PC-9 (cell line): ENCODE measurements at regions not wholly inside any gene's neighbourhood (a gene's known extent, or its start where the extent isn't known, plus 50 kb on each side); places are given as distances from the start of the nearest gene placed in this dataset.

Experiments used
- BruUV-seq: library from RNA; stranded (reverse); fragments of 400-500 nt; replicated peaks from 2 replicates; lab custom pipeline; 2021; lab: Mats Ljungman, UMichigan
- CTCF ChIA-PET: fragments of 300-600 bp; sonication (Branson Sonifier 250); formaldehyde crosslinking; loops from one replicate; lab custom pipeline; 2022; ENCODE audit warnings: antibody characterized with exemption; lab: Charles Lee
- POLR2A ChIA-PET: fragments of 300-600 bp; sonication (Branson Sonifier 250); formaldehyde crosslinking; loops from one replicate; lab custom pipeline; 2022; ENCODE audit warnings: antibody characterized with exemption; ENCODE audit not compliant: unreplicated experiment; lab: Charles Lee
- DNase-seq, 2 experiments: peaks; one replicate each; pipeline versions ENCODE4 v3.0.0 to v3.0.0-alpha.2; 2015 to 2022; ENCODE audit warnings: mixed read lengths in 1 of 2
- H2AFZ ChIP-seq: fragments of 200-600 bp; sonication (generic); 2 replicates; pipeline ENCODE4 v1.8.1; 2017; ENCODE audit warnings: antibody characterized with exemption
- H3F3A ChIP-seq: fragments of 200-600 bp; sonication (generic); 2 replicates; pipeline ENCODE4 v1.8.1; 2017; ENCODE audit warnings: antibody characterized with exemption, mild to moderate bottlenecking, low read depth; ENCODE audit not compliant: insufficient read depth
- H3K27ac ChIP-seq: fragments of 200-600 bp; sonication (generic); 2 replicates; pipeline ENCODE4 v1.6.1; 2016; ENCODE audit warnings: mixed run types
- H3K27me3 ChIP-seq: fragments of 200-600 bp; sonication (generic); 2 replicates; pipeline ENCODE4 v1.6.1; 2016; ENCODE audit warnings: low read depth, mixed run types; ENCODE audit not compliant: insufficient read depth
- H3K36me3 ChIP-seq: fragments of 200-600 bp; sonication (generic); 2 replicates; pipeline ENCODE4 v1.6.1; 2016; ENCODE audit warnings: low read depth, mixed run types
- H3K4me1 ChIP-seq: fragments of 200-600 bp; sonication (generic); replicated peaks from 2 replicates; pipeline ENCODE4 v1.6.1; 2016; ENCODE audit warnings: mixed run types; ENCODE audit not compliant: insufficient read depth
- H3K4me2 ChIP-seq: fragments of 200-600 bp; sonication (generic); 2 replicates; pipeline ENCODE4 v1.6.1; 2017; ENCODE audit warnings: mixed run types
- H3K4me3 ChIP-seq: fragments of 200-600 bp; sonication (generic); 2 replicates; pipeline ENCODE4 v1.6.1; 2016; ENCODE audit warnings: mixed run types
- H3K79me2 ChIP-seq: fragments of 200-600 bp; sonication (generic); 2 replicates; pipeline ENCODE4 v1.6.1; 2017; ENCODE audit warnings: low read depth, mixed run types
- H3K9me2 ChIP-seq: fragments of 200-600 bp; sonication (generic); 2 replicates; pipeline ENCODE4 v1.8.1; 2017; ENCODE audit warnings: mild to moderate bottlenecking; ENCODE audit not compliant: insufficient read depth
- H3K9me3 ChIP-seq: fragments of 200-600 bp; sonication (generic); 2 replicates; pipeline ENCODE4 v1.8.1; 2016; ENCODE audit warnings: low read depth; ENCODE audit not compliant: insufficient read depth
- H4K20me1 ChIP-seq: fragments of 200-600 bp; sonication (generic); 2 replicates; pipeline ENCODE4 v1.8.1; 2017; ENCODE audit not compliant: insufficient read depth
- CTCF ChIP-seq: fragments of 200-600 bp; sonication (generic); conservative IDR thresholded peaks from 2 replicates; pipeline ENCODE4 v1.6.1; 2017; ENCODE audit warnings: mixed run types, antibody characterized with exemption, mild to moderate bottlenecking, moderate library complexity
- EZH2 ChIP-seq: fragments of 200-600 bp; sonication (generic); IDR thresholded peaks from 2 replicates; pipeline ENCODE4 v1.8.0; 2017; ENCODE audit warnings: antibody characterized with exemption, low read depth
- intact Hi-C: fragments of 100-400 bp; cut with micrococcal nuclease; formaldehyde crosslinking; loops from one replicate; pipeline ENCODE4 v1.10.0; 2022; ENCODE audit not compliant: unreplicated experiment

- Histone ChIP-seq H2AFZ (no peak overlapping the region), H3K27ac (no peak overlapping the region), H3K79me2 (no peaks in the 10 kb centered on the region), H3K9me2 (no peaks in the 10 kb centered on the region), H3K27me3 (no peaks in the 10 kb centered on the region), H3F3A (no peaks in the 10 kb centered on the region), H3K4me2 (no peak overlapping the region), H3K36me3 (no peaks in the 10 kb centered on the region), H3K9me3 (no peaks in the 10 kb centered on the region), H3K4me3 (no peak overlapping the region), H4K20me1 (no peaks in the 10 kb centered on the region), H3K4me1 (no peaks in the 10 kb centered on the region)
- POLR2A ChIA-PET, result no interaction called here
- DNase-seq, result peak in 1 of 2 experiments; percentile 19
- TF ChIP-seq CTCF, result no peak
- TF ChIP-seq EZH2, result no peak
- no TSS peak for BruUV-seq
- intact Hi-C loops, result no loop called here
- CTCF ChIA-PET, result no interaction called here
Observed at GRCh38 chr13:105642511-105642958, 892.9 kb downstream of the EFNB2 start.

GRCh38 chr13:105641121-105641520 is 894.3 kb downstream of the EFNB2 start:
- H3K79me2 ChIP-seq, result no peaks in the 10 kb centered on the region
- H3K9me2 ChIP-seq, result no peaks in the 10 kb centered on the region
- intact Hi-C loops, result no loop called here
- H3K4me2 ChIP-seq, result no peak overlapping the region
- H3F3A ChIP-seq, result no peaks in the 10 kb centered on the region
- ChIA-PET POLR2A (no interaction called here), CTCF (no interaction called here)
- H3K27ac ChIP-seq, result no peak overlapping the region
- H3K9me3 ChIP-seq, result no peaks in the 10 kb centered on the region
- no peaks in the 10 kb centered on the region for H3K27me3 ChIP-seq
- TF ChIP-seq CTCF, result no peak
- no peak for TF ChIP-seq EZH2
- no peak for DNase-seq
- H3K4me1 ChIP-seq, result no peaks in the 10 kb centered on the region
- BruUV-seq, result no TSS peak
- no peaks in the 10 kb centered on the region for H3K36me3 ChIP-seq
- H4K20me1 ChIP-seq, result no peaks in the 10 kb centered on the region
- H2AFZ ChIP-seq, result no peak overlapping the region
- H3K4me3 ChIP-seq, result no peak overlapping the region

GRCh38 chr13:105638426-105638825 is 897.0 kb downstream of the EFNB2 start:
- no peaks in the 10 kb centered on the region for H3F3A ChIP-seq
- no peak for DNase-seq
- intact Hi-C loops, result no loop called here
- H2AFZ ChIP-seq, result no peak overlapping the region
- TF ChIP-seq EZH2 (no peak), CTCF (no peak)
- CTCF ChIA-PET, result no interaction called here
- BruUV-seq, result no TSS peak
- no peak overlapping the region for H3K4me2 ChIP-seq
- no peaks in the 10 kb centered on the region for H3K9me2 ChIP-seq
- no peak overlapping the region for H3K27ac ChIP-seq
- no peaks in the 10 kb centered on the region for H3K4me1 ChIP-seq
- no peaks in the 10 kb centered on the region for H3K27me3 ChIP-seq
- no peaks in the 10 kb centered on the region for H3K79me2 ChIP-seq
- H4K20me1 ChIP-seq, result no peaks in the 10 kb centered on the region
- H3K4me3 ChIP-seq, result no peak overlapping the region
- H3K9me3 ChIP-seq, result no peaks in the 10 kb centered on the region; the same call in 1 of the 2 replicates
- H3K36me3 ChIP-seq, result no peaks in the 10 kb centered on the region
- POLR2A ChIA-PET, result no interaction called here
